IPS-NIHi7 (cell line): ENCODE measurements at regions not wholly inside any gene's neighbourhood (a gene's known extent, or its start where the extent isn't known, plus 50 kb on each side); places are given as distances from the start of the nearest gene placed in this dataset.
"Not testable (repeated sequence)": the region's sequence is repeated elsewhere in the genome, so short reads cannot be mapped to it uniquely, and the experiment has no call there.

ENCODE experiments used
- DNase-seq: peaks from one replicate; pipeline ENCODE4 v3.0.0; 2012; ENCODE audit warnings: mixed read lengths; ENCODE audit errors: extremely low spot score

- DNase-seq: no peak
Measured at GRCh38 chr1:213585402-213585801, 402.4 kb upstream of the PROX1 start.

GRCh38 chr1:213585959-213586586 is 401.7 kb upstream of the PROX1 start:
- no peak for DNase-seq

GRCh38 chr1:213586587-213586972 is 401.2 kb upstream of the PROX1 start:
- DNase-seq: no peak

GRCh38 chr1:213596729-213597128 is 391.0 kb upstream of the PROX1 start:
- no peak for DNase-seq

GRCh38 chr1:213598263-213598662 is 389.5 kb upstream of the PROX1 start:
- no peak for DNase-seq

- DNase-seq: no peak
Measured at GRCh38 chr1:213600879-213601278, 386.9 kb upstream of the PROX1 start.

GRCh38 chr1:213601705-213602104 is 386.1 kb upstream of the PROX1 start:
- DNase-seq: not testable (repeated sequence)

GRCh38 chr1:213602796-213603486 is 384.8 kb upstream of the PROX1 start:
- DNase-seq: no peak

- no peak for DNase-seq
Measured at GRCh38 chr1:213604477-213604876, 383.3 kb upstream of the PROX1 start.

GRCh38 chr1:213605732-213606131 is 382.0 kb upstream of the PROX1 start:
- no peak for DNase-seq

- no peak for DNase-seq
Measured at GRCh38 chr1:213606252-213606820, 381.4 kb upstream of the PROX1 start.

GRCh38 chr1:213613549-213613948 is 374.2 kb upstream of the PROX1 start:
- no peak for DNase-seq

GRCh38 chr1:213615226-213615916 is 372.4 kb upstream of the PROX1 start:
- no peak for DNase-seq

GRCh38 chr1:213617133-213617532 is 370.6 kb upstream of the PROX1 start:
- no peak for DNase-seq

GRCh38 chr1:213618094-213618493 is 369.7 kb upstream of the PROX1 start:
- no peak for DNase-seq

GRCh38 chr1:213619026-213619425 is 368.7 kb upstream of the PROX1 start:
- no peak for DNase-seq

- no peak for DNase-seq
Measured at GRCh38 chr1:213621077-213621476, 366.7 kb upstream of the PROX1 start.

GRCh38 chr1:213622365-213623063 is 365.3 kb upstream of the PROX1 start:
- DNase-seq: no peak

GRCh38 chr1:213623064-213623581 is 364.6 kb upstream of the PROX1 start:
- no peak for DNase-seq

- no peak for DNase-seq
Measured at GRCh38 chr1:213623862-213624261, 363.9 kb upstream of the PROX1 start.

- not testable (repeated sequence) for DNase-seq
Measured at GRCh38 chr1:213636778-213637177, 351.0 kb upstream of the PROX1 start.

- DNase-seq: no peak
Measured at GRCh38 chr1:213641312-213641711, 346.5 kb upstream of the PROX1 start.
